Esophagus muscularis mucosa (tissue), 4 donors: ENCODE measurements at regions not wholly inside any gene's neighbourhood (a gene's known extent, or its start where the extent isn't known, plus 50 kb on each side); places are given as distances from the start of the nearest gene placed in this dataset.

Experiments used
- DNase-seq: peaks from one replicate; pipeline ENCODE4 v3.0.0-alpha.2; 2017; ENCODE audit errors: extremely low spot score
- H3K27ac ChIP-seq, 4 donors: fragments of 200-600 bp; sonication (generic); replicated peaks in 1 of 4; 1 replicate in 3 of 4; 2 replicates in 1 of 4; pipeline ENCODE4 v1.5.1; 2016 to 2019; ENCODE audit warnings: mild to moderate bottlenecking in 1 of 4
- H3K27me3 ChIP-seq, 4 donors: fragments of 200-600 bp; sonication (generic); one replicate each; pipeline versions ENCODE4 v1.5.1 to v1.6.0; 2016 to 2019
- H3K36me3 ChIP-seq, 4 donors: fragments of 200-600 bp; sonication (generic); one replicate each; pipeline ENCODE4 v1.5.1; 2016 to 2019
- H3K4me1 ChIP-seq, 4 donors: fragments of 200-600 bp; sonication (generic); one replicate each; pipeline ENCODE4 v1.5.1; 2016 to 2019
- H3K4me3 ChIP-seq, 4 donors: fragments of 200-600 bp; sonication (generic); 1 replicate in 2 of 4; 2 replicates in 2 of 4; pipeline ENCODE4 v1.5.1; 2016 to 2019; ENCODE audit warnings: mild to moderate bottlenecking in 4 of 4, moderate library complexity in 1 of 4
- H3K9me3 ChIP-seq, 4 donors: fragments of 200-600 bp; sonication (generic); 1 replicate in 3 of 4; 2 replicates in 1 of 4; pipeline ENCODE4 v1.5.1; 2016 to 2019
- CTCF ChIP-seq, 3 experiments: fragments of 200-600 bp in 2 of 3; fragments of 450-650 bp in 1 of 3; sonication (generic) in 2 of 3; IDR thresholded peaks; one replicate each; pipeline ENCODE4 v1.5.1; 2017 to 2019; ENCODE audit warnings: antibody characterized with exemption in 3 of 3, mild to moderate bottlenecking in 2 of 3, moderate library complexity in 1 of 3
- EP300 ChIP-seq: sonication (generic); formaldehyde crosslinking; IDR thresholded peaks from one replicate; pipeline ENCODE4 v1.6.1; 2017; ENCODE audit warnings: antibody characterized with exemption
- POLR2A ChIP-seq: fragments of 450-650 bp; IDR thresholded peaks from one replicate; pipeline ENCODE4 v1.6.1; 2017; ENCODE audit warnings: antibody characterized with exemption, moderate library complexity, mild to moderate bottlenecking, low read depth
- POLR2AphosphoS5 ChIP-seq, 2 donors: sonication (generic); formaldehyde crosslinking; IDR thresholded peaks; one replicate each; pipeline ENCODE4 v1.6.1; 2017; ENCODE audit warnings: antibody characterized with exemption in 2 of 2
- WGBS: methylation state at CpG from one replicate; pipeline ENCODE4 v1.1.5; 2018; 5-methylcytosine and 5-hydroxymethylcytosine counted together
- intact Hi-C: fragments of 100-400 bp; cut with DNase I; formaldehyde crosslinking; loops from one replicate; pipeline ENCODE4 v1.15.1; 2023

- 39% methylated on average over 2 of the region's 2 CpGs for WGBS
- no peaks in the 10 kb centered on the region for H3K36me3 ChIP-seq
- no peak overlapping the region for H3K27ac ChIP-seq
- no peak for DNase-seq
- no peaks in the 10 kb centered on the region for H3K4me1 ChIP-seq
- H3K9me3 ChIP-seq = no peaks in the 10 kb centered on the region
- H3K27me3 ChIP-seq = no peaks in the 10 kb centered on the region
- intact Hi-C loops = no loop called here
- TF ChIP-seq CTCF (IDR thresholded peaks at IDR 0.05) (peak in 1 of 3 experiments; percentile 17), POLR2A (no peak)
- H3K4me3 ChIP-seq = no peak overlapping the region
These were observed 220.2 kb upstream of the CDH8 start for GRCh38 chr16:62256406-62256805.

GRCh38 chr16:62254847-62255246 lies 218.6 kb upstream of the CDH8 start:
- Histone ChIP-seq H3K27me3 (no peaks in the 10 kb centered on the region), H3K4me3 (no peak overlapping the region), H3K27ac (no peak overlapping the region), H3K4me1 (no peaks in the 10 kb centered on the region), H3K9me3 (no peaks in the 10 kb centered on the region), H3K36me3 (no peaks in the 10 kb centered on the region)
- no peak for DNase-seq
- intact Hi-C loops = no loop called here
- TF ChIP-seq EP300 = no peak
- no peak for TF ChIP-seq CTCF (IDR thresholded peaks at IDR 0.05)
- TF ChIP-seq POLR2A = no peak
- no peak for TF ChIP-seq POLR2AphosphoS5 (IDR thresholded peaks at IDR 0.05)

GRCh38 chr16:62254372-62254771 lies 218.1 kb upstream of the CDH8 start:
- intact Hi-C loops = no loop called here
- no peaks in the 10 kb centered on the region for H3K27me3 ChIP-seq
- H3K4me3 ChIP-seq = no peak overlapping the region
- H3K36me3 ChIP-seq = no peaks in the 10 kb centered on the region
- DNase-seq = no peak
- 65% methylated on average over 5 of the region's 5 CpGs for WGBS
- H3K4me1 ChIP-seq = no peaks in the 10 kb centered on the region
- TF ChIP-seq POLR2A (no peak), POLR2AphosphoS5 (IDR thresholded peaks at IDR 0.05) (no peak), EP300 (no peak), CTCF (IDR thresholded peaks at IDR 0.05) (no peak)
- no peaks in the 10 kb centered on the region for H3K9me3 ChIP-seq
- no peak overlapping the region for H3K27ac ChIP-seq

- Histone ChIP-seq H3K27ac (no peak overlapping the region), H3K27me3 (no peaks in the 10 kb centered on the region), H3K4me3 (no peak overlapping the region), H3K4me1 (no peaks in the 10 kb centered on the region), H3K9me3 (no peaks in the 10 kb centered on the region), H3K36me3 (no peaks in the 10 kb centered on the region)
- no peak for DNase-seq
- TF ChIP-seq CTCF (IDR thresholded peaks at IDR 0.05) (no peak), POLR2AphosphoS5 (IDR thresholded peaks at IDR 0.05) (no peak)
- intact Hi-C loops = no loop called here
- 90% methylated on average over 3 of the region's 3 CpGs for WGBS
These were observed 217.7 kb upstream of the CDH8 start for GRCh38 chr16:62253966-62254365.

- H3K4me1 ChIP-seq = no peaks in the 10 kb centered on the region
- no peaks in the 10 kb centered on the region for H3K27me3 ChIP-seq
- intact Hi-C loops = no loop called here
- no peak overlapping the region for H3K27ac ChIP-seq
- no peak overlapping the region for H3K4me3 ChIP-seq
- TF ChIP-seq EP300 = no peak
- 84% methylated on average over 3 of the region's 3 CpGs for WGBS
- no peaks in the 10 kb centered on the region for H3K9me3 ChIP-seq
- no peak for DNase-seq
- no peaks in the 10 kb centered on the region for H3K36me3 ChIP-seq
These were observed 212.8 kb upstream of the CDH8 start for GRCh38 chr16:62249069-62249468.
